DOHH2 (cell line): ENCODE measurements at regions not wholly inside any gene's neighbourhood (a gene's known extent, or its start where the extent isn't known, plus 50 kb on each side); places are given as distances from the start of the nearest gene placed in this dataset.

Experiments
- H3F3A ChIP-seq: fragments of 200-600 bp; sonication (generic), shearing (Covaris generic); 2 replicates; pipeline ENCODE4 v1.6.0; 2016; ENCODE audit warnings: antibody characterized with exemption, mild to moderate bottlenecking; ENCODE audit not compliant: control insufficient read depth, insufficient read depth
- H3K27ac ChIP-seq: fragments of 200-600 bp; sonication (generic); 2 replicates; pipeline ENCODE4 v1.5.1; 2014; ENCODE audit warnings: low read depth, mild to moderate bottlenecking, low read length, moderate library complexity
- H3K27me3 ChIP-seq: fragments of 200-600 bp; sonication (generic); 2 replicates; pipeline ENCODE4 v1.6.1; 2014; ENCODE audit warnings: mild to moderate bottlenecking, low read length, mixed read lengths; ENCODE audit not compliant: control insufficient read depth
- H3K36me3 ChIP-seq: fragments of 200-600 bp; sonication (generic); 2 replicates; pipeline ENCODE4 v1.6.1; 2014; ENCODE audit warnings: mild to moderate bottlenecking, low read length, moderate library complexity, mixed read lengths; ENCODE audit not compliant: control insufficient read depth
- H3K4me1 ChIP-seq: fragments of 200-600 bp; sonication (generic); 2 replicates; pipeline ENCODE4 v1.6.1; 2014; ENCODE audit warnings: mild to moderate bottlenecking, low read length, mixed read lengths; ENCODE audit not compliant: control insufficient read depth
- H3K4me2 ChIP-seq: fragments of 200-600 bp; sonication (generic); 2 replicates; pipeline ENCODE4 v1.6.0; 2014; ENCODE audit warnings: mild to moderate bottlenecking, low read length, moderate library complexity
- H3K4me3 ChIP-seq: fragments of 200-600 bp; sonication (generic); 2 replicates; pipeline ENCODE4 v1.5.1; 2014; ENCODE audit warnings: mild to moderate bottlenecking, low read length, mixed read lengths
- H3K79me2 ChIP-seq: fragments of 200-600 bp; sonication (generic); 2 replicates; pipeline ENCODE4 v1.6.1; 2014; ENCODE audit warnings: mild to moderate bottlenecking, low read length, mixed read lengths; ENCODE audit not compliant: control insufficient read depth
- H3K9me2 ChIP-seq: fragments of 200-600 bp; sonication (generic); replicated peaks from 2 replicates; pipeline ENCODE4 v1.6.1; 2014; ENCODE audit warnings: mild to moderate bottlenecking, low read length, mixed read lengths; ENCODE audit not compliant: control insufficient read depth
- H3K9me3 ChIP-seq: fragments of 200-600 bp; sonication (generic); 2 replicates; pipeline ENCODE4 v1.6.1; 2014; ENCODE audit warnings: antibody characterized with exemption, low read length, mixed read lengths; ENCODE audit not compliant: control insufficient read depth, insufficient read depth
- H4K20me1 ChIP-seq: fragments of 200-600 bp; sonication (generic); 2 replicates; pipeline ENCODE4 v1.6.0; 2014; ENCODE audit warnings: low read depth, mild to moderate bottlenecking, antibody characterized with exemption, low read length, moderate library complexity; ENCODE audit not compliant: control insufficient read depth, insufficient read depth
- EZH2phosphoT487 ChIP-seq: fragments of 200-600 bp; sonication (generic); IDR thresholded peaks from 2 replicates; pipeline ENCODE4 v1.6.1; 2017; ENCODE audit warnings: borderline replicate concordance, mild to moderate bottlenecking, antibody characterized with exemption, low read length, moderate library complexity, mixed read lengths
- TF ChIP-seq, protein P1 (sequence below): fragments of 200-600 bp; sonication (generic); IDR thresholded peaks from one replicate; pipeline ENCODE4 v1.5.1; 2014; ENCODE audit warnings: antibody characterized with exemption, mild to moderate bottlenecking, low read depth, low read length; ENCODE audit not compliant: poor library complexity, severe bottlenecking

DNA sequence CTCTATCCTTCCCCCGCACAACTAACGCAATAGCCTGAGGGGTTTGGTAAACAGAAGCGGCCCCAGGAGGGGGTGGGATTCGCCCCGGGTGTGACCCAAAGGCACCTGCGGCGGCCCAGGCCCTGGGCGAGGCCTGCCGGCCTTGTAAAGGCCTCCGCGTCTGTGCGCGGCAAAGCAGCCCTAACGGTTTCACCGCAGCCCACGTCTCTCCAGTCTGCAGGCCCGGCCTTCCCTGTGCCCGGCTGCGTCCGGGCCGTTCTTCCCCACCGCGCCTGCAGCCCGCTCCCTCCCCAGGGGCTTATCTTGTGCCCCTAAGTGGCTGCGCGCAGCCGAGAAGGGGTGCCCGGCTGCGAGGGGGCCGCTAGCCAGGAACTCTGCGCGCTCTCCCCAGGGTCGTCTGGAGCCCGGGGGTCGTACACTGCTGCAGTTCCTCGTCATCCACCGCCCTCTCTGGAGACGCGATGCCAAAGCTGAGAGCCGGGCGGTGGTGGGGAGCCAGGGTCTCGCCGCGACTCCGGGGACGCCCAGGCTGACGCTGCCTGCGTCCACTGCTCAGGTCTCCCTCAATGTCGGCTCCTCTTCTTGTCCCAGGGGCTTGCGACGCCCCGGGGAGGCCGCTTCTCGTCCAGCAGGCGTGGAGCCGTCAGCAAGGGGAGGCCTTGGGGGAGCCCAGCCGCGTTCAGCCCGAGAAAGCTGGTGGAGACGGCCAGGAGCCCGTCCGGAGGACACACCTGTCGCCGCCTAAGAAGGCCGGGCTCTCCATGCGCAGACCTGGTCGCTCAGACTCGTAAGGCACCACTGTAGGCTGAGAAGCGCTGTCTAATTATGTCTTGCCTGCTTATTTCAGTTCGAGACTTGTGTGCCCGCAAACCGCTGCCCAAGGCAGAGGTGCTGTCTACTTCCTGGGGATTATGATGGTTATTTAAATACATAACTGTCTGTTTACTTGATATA lies 132.3 kb downstream of the SPAG6 start:
- Histone ChIP-seq H3K4me2 (no peak overlapping the region), H3K27ac (no peak overlapping the region), H3K4me1 (no peaks in the 10 kb centered on the region), H3K4me3 (no peak overlapping the region), H3K79me2 (no peaks in the 10 kb centered on the region), H3K36me3 (no peaks in the 10 kb centered on the region), H3K9me3 (no peaks in the 10 kb centered on the region), H3K27me3 (peaks cover 47% of the 10 kb centered on the region), H4K20me1 (no peaks in the 10 kb centered on the region), H3F3A (no peaks in the 10 kb centered on the region), H3K9me2 (no peaks in the 10 kb centered on the region)
- TF ChIP-seq, protein P1, sequence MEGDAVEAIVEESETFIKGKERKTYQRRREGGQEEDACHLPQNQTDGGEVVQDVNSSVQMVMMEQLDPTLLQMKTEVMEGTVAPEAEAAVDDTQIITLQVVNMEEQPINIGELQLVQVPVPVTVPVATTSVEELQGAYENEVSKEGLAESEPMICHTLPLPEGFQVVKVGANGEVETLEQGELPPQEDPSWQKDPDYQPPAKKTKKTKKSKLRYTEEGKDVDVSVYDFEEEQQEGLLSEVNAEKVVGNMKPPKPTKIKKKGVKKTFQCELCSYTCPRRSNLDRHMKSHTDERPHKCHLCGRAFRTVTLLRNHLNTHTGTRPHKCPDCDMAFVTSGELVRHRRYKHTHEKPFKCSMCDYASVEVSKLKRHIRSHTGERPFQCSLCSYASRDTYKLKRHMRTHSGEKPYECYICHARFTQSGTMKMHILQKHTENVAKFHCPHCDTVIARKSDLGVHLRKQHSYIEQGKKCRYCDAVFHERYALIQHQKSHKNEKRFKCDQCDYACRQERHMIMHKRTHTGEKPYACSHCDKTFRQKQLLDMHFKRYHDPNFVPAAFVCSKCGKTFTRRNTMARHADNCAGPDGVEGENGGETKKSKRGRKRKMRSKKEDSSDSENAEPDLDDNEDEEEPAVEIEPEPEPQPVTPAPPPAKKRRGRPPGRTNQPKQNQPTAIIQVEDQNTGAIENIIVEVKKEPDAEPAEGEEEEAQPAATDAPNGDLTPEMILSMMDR, result no peak
- TF ChIP-seq EZH2phosphoT487, result no peak

DNA sequence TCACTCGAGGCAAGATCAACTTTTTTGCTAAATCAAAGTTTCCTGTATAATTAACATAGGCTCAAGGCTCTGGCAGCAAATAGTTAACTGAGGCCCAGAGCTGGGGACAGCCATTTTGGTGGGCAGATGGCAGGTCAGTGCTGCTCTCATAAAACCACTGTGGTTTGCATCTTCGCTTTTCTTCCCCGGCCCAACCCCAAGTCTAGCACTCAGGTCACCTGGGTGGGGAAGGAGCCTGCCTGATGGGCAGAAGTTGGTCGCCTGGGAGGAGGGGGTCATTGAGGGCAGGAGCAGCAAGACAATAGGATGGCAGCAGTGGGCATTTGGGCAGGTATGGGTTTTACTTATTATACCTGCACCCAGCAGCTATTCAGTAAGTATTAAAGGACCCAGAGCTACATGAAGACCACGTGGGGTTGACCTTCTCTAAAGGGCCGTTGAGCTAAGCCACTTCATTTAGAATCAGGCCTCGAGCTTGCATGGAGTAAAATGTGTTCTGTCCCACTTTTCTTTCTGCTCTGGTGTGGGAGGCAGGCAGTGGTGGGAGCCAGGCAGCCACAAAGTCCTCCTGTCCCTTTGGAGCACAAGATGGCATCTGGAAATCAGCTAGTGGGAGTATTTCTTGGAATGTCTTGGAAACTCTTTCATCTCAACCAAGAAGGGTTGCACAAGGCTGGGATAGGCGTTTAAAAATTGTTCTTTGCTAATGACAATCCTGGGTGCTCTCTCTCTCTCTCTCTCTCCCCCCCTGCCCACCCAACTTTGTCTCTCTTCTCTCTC lies 133.4 kb downstream of the SPAG6 start:
- Histone ChIP-seq H3K36me3 (no peaks in the 10 kb centered on the region), H3K9me3 (no peaks in the 10 kb centered on the region), H3K4me1 (no peaks in the 10 kb centered on the region), H4K20me1 (no peaks in the 10 kb centered on the region), H3K27ac (no peak overlapping the region), H3K9me2 (no peaks in the 10 kb centered on the region), H3F3A (no peaks in the 10 kb centered on the region), H3K4me3 (no peak overlapping the region), H3K4me2 (no peak overlapping the region), H3K27me3 (peaks cover 46% of the 10 kb centered on the region), H3K79me2 (no peaks in the 10 kb centered on the region)
- TF ChIP-seq, protein P1, result no peak
- no peak for TF ChIP-seq EZH2phosphoT487

DNA sequence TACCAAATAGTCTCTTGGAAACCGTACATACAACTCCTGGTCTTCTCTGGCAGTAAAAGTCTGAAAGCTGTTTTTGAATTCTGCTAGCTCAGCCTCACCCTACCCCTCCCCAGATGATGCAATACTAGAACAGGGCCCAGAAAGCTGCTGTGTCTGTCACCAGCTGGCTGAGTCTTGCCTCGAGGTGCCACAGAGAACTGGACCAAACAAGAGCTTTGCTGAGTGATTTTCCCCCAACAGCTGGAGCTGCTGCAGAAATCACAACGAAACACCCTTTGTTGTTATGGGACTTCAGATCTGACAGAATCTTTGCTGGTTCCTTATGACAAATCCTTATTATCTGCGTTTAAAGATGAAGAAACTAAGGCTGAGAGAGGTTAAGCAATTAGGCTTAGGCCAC lies 134.1 kb downstream of the SPAG6 start:
- H3K36me3 ChIP-seq, result no peaks in the 10 kb centered on the region
- H3K4me3 ChIP-seq, result no peak overlapping the region
- no peaks in the 10 kb centered on the region for H3K4me1 ChIP-seq
- H3K9me2 ChIP-seq, result no peaks in the 10 kb centered on the region
- no peaks in the 10 kb centered on the region for H3F3A ChIP-seq
- TF ChIP-seq, protein P1, result no peak
- no peak for TF ChIP-seq EZH2phosphoT487
- H3K79me2 ChIP-seq, result no peaks in the 10 kb centered on the region
- H3K27me3 ChIP-seq, result peaks cover 46% of the 10 kb centered on the region
- H4K20me1 ChIP-seq, result no peaks in the 10 kb centered on the region
- no peaks in the 10 kb centered on the region for H3K9me3 ChIP-seq
- no peak overlapping the region for H3K27ac ChIP-seq
- H3K4me2 ChIP-seq, result no peak overlapping the region
